Peyer's patch (tissue), 4 donors: ENCODE measurements at regions not wholly inside any gene's neighbourhood (a gene's known extent, or its start where the extent isn't known, plus 50 kb on each side); places are given as distances from the start of the nearest gene placed in this dataset.

Experiments used
- DNase-seq, 3 donors: peaks; one replicate each; pipeline ENCODE4 v3.0.0-alpha.2; 2017 to 2019
- H3K27ac ChIP-seq, 4 donors: fragments of 200-600 bp; sonication (generic); one replicate each; pipeline ENCODE4 v1.5.1; 2016 to 2019
- H3K27me3 ChIP-seq, 2 donors: fragments of 200-600 bp; sonication (generic); one replicate each; pipeline ENCODE4 v1.5.1; 2019
- H3K36me3 ChIP-seq, 3 donors: fragments of 200-600 bp; sonication (generic); one replicate each; pipeline ENCODE4 v1.5.1; 2016 to 2019
- H3K4me1 ChIP-seq, 4 donors: fragments of 200-600 bp; sonication (generic); one replicate each; pipeline ENCODE4 v1.5.1; 2016 to 2019
- H3K4me3 ChIP-seq, 4 donors: fragments of 200-600 bp; sonication (generic); 1 replicate in 3 of 4; 2 replicates in 1 of 4; pipeline ENCODE4 v1.5.1; 2016 to 2019; ENCODE audit warnings: mild to moderate bottlenecking in 1 of 4
- H3K9me3 ChIP-seq, 4 donors: fragments of 200-600 bp; sonication (generic); one replicate each; pipeline ENCODE4 v1.5.1; 2016 to 2019; ENCODE audit warnings: mild to moderate bottlenecking in 1 of 4
- POLR2A ChIP-seq, 2 donors: fragments of 450-650 bp; IDR thresholded peaks; one replicate each; pipeline ENCODE4 v1.5.1; 2017; ENCODE audit warnings: antibody characterized with exemption in 2 of 2, mild to moderate bottlenecking in 2 of 2, moderate library complexity in 2 of 2
- TF ChIP-seq, protein P1 (sequence below), 6 experiments: fragments of 450-650 bp in 4 of 6; fragments of 200-600 bp in 2 of 6; sonication (generic) in 1 of 6; IDR thresholded peaks; one replicate each; pipeline ENCODE4 v1.5.1; 2017 to 2019; ENCODE audit warnings: antibody characterized with exemption in 6 of 6, mild to moderate bottlenecking in 3 of 6, moderate library complexity in 1 of 6

DNA sequence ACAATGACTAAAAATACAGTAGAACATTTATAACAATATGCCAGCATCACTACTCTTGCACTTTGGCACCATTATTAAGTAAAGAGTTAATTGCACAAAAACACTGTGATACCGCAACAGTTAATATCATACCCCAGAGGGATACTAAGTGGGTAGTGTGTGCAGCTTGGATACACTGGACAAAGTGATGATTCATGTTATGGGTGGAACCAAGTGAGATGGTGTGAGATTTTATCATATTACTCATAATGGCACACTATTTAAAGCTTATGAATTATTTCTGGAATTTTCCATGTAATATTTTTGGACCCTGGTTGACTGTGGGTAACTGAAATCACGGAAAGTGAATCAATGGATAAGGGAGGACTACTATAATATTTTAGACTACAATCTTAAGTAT is 265.3 kb downstream of the PCDH18 start:
- Histone ChIP-seq H3K36me3 (no peaks in the 10 kb centered on the region), H3K27me3 (no peaks in the 10 kb centered on the region), H3K27ac (no peak overlapping the region), H3K4me1 (no peaks in the 10 kb centered on the region), H3K9me3 (no peaks in the 10 kb centered on the region), H3K4me3 (no peak overlapping the region)
- TF ChIP-seq, protein P1, sequence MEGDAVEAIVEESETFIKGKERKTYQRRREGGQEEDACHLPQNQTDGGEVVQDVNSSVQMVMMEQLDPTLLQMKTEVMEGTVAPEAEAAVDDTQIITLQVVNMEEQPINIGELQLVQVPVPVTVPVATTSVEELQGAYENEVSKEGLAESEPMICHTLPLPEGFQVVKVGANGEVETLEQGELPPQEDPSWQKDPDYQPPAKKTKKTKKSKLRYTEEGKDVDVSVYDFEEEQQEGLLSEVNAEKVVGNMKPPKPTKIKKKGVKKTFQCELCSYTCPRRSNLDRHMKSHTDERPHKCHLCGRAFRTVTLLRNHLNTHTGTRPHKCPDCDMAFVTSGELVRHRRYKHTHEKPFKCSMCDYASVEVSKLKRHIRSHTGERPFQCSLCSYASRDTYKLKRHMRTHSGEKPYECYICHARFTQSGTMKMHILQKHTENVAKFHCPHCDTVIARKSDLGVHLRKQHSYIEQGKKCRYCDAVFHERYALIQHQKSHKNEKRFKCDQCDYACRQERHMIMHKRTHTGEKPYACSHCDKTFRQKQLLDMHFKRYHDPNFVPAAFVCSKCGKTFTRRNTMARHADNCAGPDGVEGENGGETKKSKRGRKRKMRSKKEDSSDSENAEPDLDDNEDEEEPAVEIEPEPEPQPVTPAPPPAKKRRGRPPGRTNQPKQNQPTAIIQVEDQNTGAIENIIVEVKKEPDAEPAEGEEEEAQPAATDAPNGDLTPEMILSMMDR (IDR thresholded peaks at IDR 0.05): no peak
- no peak for DNase-seq

- Histone ChIP-seq H3K27me3 (no peaks in the 10 kb centered on the region), H3K9me3 (no peaks in the 10 kb centered on the region), H3K4me1 (no peaks in the 10 kb centered on the region), H3K27ac (no peak overlapping the region), H3K36me3 (no peaks in the 10 kb centered on the region), H3K4me3 (no peak overlapping the region)
- DNase-seq: no peak
- TF ChIP-seq POLR2A (IDR thresholded peaks at IDR 0.05): no peak
- TF ChIP-seq, protein P1 (IDR thresholded peaks at IDR 0.05): no peak
Observed at GRCh38 chr4:137266511-137266910, 265.8 kb downstream of the PCDH18 start.

- no peaks in the 10 kb centered on the region for H3K27me3 ChIP-seq
- no peak overlapping the region for H3K4me3 ChIP-seq
- H3K27ac ChIP-seq: no peak overlapping the region
- H3K4me1 ChIP-seq: no peaks in the 10 kb centered on the region
- DNase-seq: no peak
- TF ChIP-seq, protein P1 (IDR thresholded peaks at IDR 0.05): no peak
- no peaks in the 10 kb centered on the region for H3K9me3 ChIP-seq
- no peaks in the 10 kb centered on the region for H3K36me3 ChIP-seq
Observed at GRCh38 chr4:137263206-137263605, 269.1 kb downstream of the PCDH18 start.

GRCh38 chr4:137253949-137254348 is 278.3 kb downstream of the PCDH18 start:
- no peaks in the 10 kb centered on the region for H3K27me3 ChIP-seq
- H3K9me3 ChIP-seq: no peaks in the 10 kb centered on the region
- H3K36me3 ChIP-seq: no peaks in the 10 kb centered on the region
- H3K4me1 ChIP-seq: no peaks in the 10 kb centered on the region
- no peak overlapping the region for H3K27ac ChIP-seq
- H3K4me3 ChIP-seq: no peak overlapping the region
- no peak for DNase-seq
- no peak for TF ChIP-seq POLR2A (IDR thresholded peaks at IDR 0.05)
- TF ChIP-seq, protein P1 (IDR thresholded peaks at IDR 0.05): no peak

DNA sequence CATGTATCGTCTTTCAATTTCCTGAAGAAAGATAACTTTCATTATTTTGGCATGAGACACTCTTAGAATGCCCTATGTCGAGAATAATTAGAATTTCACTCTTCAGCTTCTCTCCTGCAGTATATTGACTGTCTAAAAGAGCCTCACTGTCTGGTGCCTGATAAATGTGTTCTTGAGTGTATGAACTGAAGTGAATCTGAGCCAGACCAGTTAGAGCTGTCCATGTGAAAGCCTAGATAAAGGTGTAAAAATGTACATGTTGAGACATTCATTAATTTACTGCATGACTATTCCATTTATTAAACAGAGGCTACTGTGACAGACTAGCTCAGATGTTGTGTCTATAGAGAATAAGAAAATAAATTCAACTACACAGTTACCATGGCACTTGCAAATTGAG is 283.2 kb downstream of the PCDH18 start:
- H3K36me3 ChIP-seq: no peaks in the 10 kb centered on the region
- no peaks in the 10 kb centered on the region for H3K4me1 ChIP-seq
- H3K27ac ChIP-seq: no peak overlapping the region
- TF ChIP-seq POLR2A (IDR thresholded peaks at IDR 0.05): no peak
- TF ChIP-seq, protein P1 (IDR thresholded peaks at IDR 0.05): no peak
- H3K4me3 ChIP-seq: no peak overlapping the region
- no peaks in the 10 kb centered on the region for H3K27me3 ChIP-seq
- DNase-seq: no peak
- no peaks in the 10 kb centered on the region for H3K9me3 ChIP-seq

DNA sequence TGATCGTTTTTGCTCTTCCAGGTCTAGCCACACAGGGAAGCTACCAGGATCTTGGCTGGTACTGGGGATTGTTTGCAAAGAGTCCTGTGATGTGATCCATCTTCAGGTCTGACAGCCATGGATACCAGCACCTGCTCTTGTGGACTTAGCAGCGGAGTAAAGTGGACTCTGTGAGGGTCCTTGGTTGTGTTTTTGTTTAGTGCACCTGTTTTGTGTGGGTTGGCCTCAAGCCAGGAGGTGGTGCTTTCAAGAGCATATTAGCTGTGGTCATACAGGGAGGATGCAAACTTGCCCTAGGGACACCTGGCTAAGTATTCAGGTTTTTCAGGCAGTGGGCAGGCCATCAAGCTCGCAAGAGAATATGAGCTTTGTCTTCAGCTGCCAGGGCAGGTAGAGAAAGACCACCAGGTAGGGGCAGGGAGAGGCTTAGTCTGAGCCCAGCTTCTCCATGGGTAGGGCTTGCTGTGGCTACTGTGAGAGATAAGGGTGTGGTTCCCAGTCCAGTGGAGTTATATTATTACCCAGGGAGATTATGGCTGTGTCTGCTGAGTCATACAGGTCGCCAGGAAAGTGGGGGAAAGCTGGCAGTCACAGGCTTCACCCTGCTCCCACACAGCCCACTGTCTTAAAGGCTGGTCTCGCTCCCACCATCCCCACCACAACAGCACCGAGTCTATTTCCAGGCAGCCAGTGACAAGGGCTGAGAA is 293.7 kb downstream of the PCDH18 start:
- TF ChIP-seq, protein P1 (IDR thresholded peaks at IDR 0.05): no peak
- no peak for TF ChIP-seq POLR2A (IDR thresholded peaks at IDR 0.05)
- H3K36me3 ChIP-seq: no peaks in the 10 kb centered on the region
- no peaks in the 10 kb centered on the region for H3K4me1 ChIP-seq
- H3K9me3 ChIP-seq: no peaks in the 10 kb centered on the region
- DNase-seq: no peak
- H3K4me3 ChIP-seq: no peak overlapping the region
- H3K27ac ChIP-seq: no peak overlapping the region
- no peaks in the 10 kb centered on the region for H3K27me3 ChIP-seq
